Naive thymus-derived CD8-positive, alpha-beta T cell (primary cell): ENCODE measurements at regions not wholly inside any gene's neighbourhood (a gene's known extent, or its start where the extent isn't known, plus 50 kb on each side); places are given as distances from the start of the nearest gene placed in this dataset.

Experiments
- ATAC-seq, 2 donors: fragments of 150-1000 bp; cut with Tn5 transposase in 1 of 2; sonication (Bioruptor Pico), chemical (Tn5 transposase) in 1 of 2; 1 replicate in 1 of 2; 2 replicates in 1 of 2; pipeline ENCODE4 v1.10.0; 2021; ENCODE audit warnings: mild to moderate bottlenecking in 2 of 2, moderate library complexity in 2 of 2
- POLR2A ChIA-PET: fragments of 350-600 bp; sonication (Branson Sonifier 250); formaldehyde crosslinking; loops from one replicate; lab custom pipeline; 2021; ENCODE audit warnings: antibody characterized with exemption; lab: Charles Lee
- DNase-seq, 10 donors: peaks; one replicate each; pipeline versions ENCODE4 v3.0.0 to v3.0.0-alpha.2; 2020 to 2022
- H3K27ac Mint-ChIP-seq, 10 donors: one replicate each; pipeline ENCODE4 v1.8.0; 2020 to 2022; ENCODE audit warnings: mild to moderate bottlenecking in 10 of 10, mixed read lengths in 10 of 10, moderate library complexity in 4 of 10, inconsistent platforms in 1 of 10
- H3K27me3 Mint-ChIP-seq, 5 donors: one replicate each; pipeline ENCODE4 v1.8.0; 2021 to 2022; ENCODE audit warnings: mixed read lengths in 5 of 5
- H3K36me3 Mint-ChIP-seq, 3 donors: one replicate each; pipeline ENCODE4 v1.8.0; 2020 to 2022; ENCODE audit warnings: mixed read lengths in 3 of 3, mild to moderate bottlenecking in 2 of 3, inconsistent platforms in 1 of 3
- H3K4me1 Mint-ChIP-seq, 4 donors: one replicate each; pipeline ENCODE4 v1.8.0; 2021 to 2022; ENCODE audit warnings: mixed read lengths in 4 of 4
- H3K4me3 Mint-ChIP-seq, 10 donors: one replicate each; pipeline ENCODE4 v1.8.0; 2020 to 2022; ENCODE audit warnings: mild to moderate bottlenecking in 10 of 10, mixed read lengths in 10 of 10, moderate library complexity in 6 of 10, inconsistent platforms in 1 of 10
- H3K9me3 Mint-ChIP-seq, 9 donors: one replicate each; pipeline ENCODE4 v1.8.0; 2020 to 2022; ENCODE audit warnings: mixed read lengths in 9 of 9, mild to moderate bottlenecking in 3 of 9, inconsistent platforms in 1 of 9, moderate library complexity in 1 of 9

GRCh38 chr2:120438301-120439066 is 92.5 kb downstream of the INHBB start:
- Mint-ChIP-seq H3K27ac (no peak overlapping the region), H3K4me3 (no peak overlapping the region), H3K4me1 (peaks cover 0 to 12% (median 8%) of the 10 kb centered on the region in 4 donors), H3K27me3 (peaks cover 15 to 56% (median 35%) of the 10 kb centered on the region in 5 donors), H3K9me3 (no peaks in the 10 kb centered on the region), H3K36me3 (no peaks in the 10 kb centered on the region)
- ATAC-seq (no peak), DNase-seq (no peak)
- POLR2A ChIA-PET: no interaction called here

GRCh38 chr2:120439067-120439368 is 93.1 kb downstream of the INHBB start:
- no peak overlapping the region for H3K4me3 Mint-ChIP-seq
- no peak overlapping the region for H3K27ac Mint-ChIP-seq
- peaks cover 17 to 61% (median 40%) of the 10 kb centered on the region in 5 donors for H3K27me3 Mint-ChIP-seq
- POLR2A ChIA-PET: no interaction called here
- DNase-seq (no peak), ATAC-seq (no peak)
- peaks cover 0 to 14% (median 8%) of the 10 kb centered on the region in 4 donors for H3K4me1 Mint-ChIP-seq
- no peaks in the 10 kb centered on the region for H3K9me3 Mint-ChIP-seq
- no peaks in the 10 kb centered on the region for H3K36me3 Mint-ChIP-seq

- Mint-ChIP-seq H3K27ac (no peak overlapping the region), H3K4me3 (no peak overlapping the region), H3K36me3 (no peaks in the 10 kb centered on the region), H3K4me1 (peaks cover 0 to 14% (median 8%) of the 10 kb centered on the region in 4 donors), H3K9me3 (no peaks in the 10 kb centered on the region), H3K27me3 (peaks cover 22 to 69% (median 46%) of the 10 kb centered on the region in 5 donors)
- ATAC-seq (no peak), DNase-seq (no peak)
- POLR2A ChIA-PET: no interaction called here
These were observed 93.9 kb downstream of the INHBB start for GRCh38 chr2:120439637-120440384.

- POLR2A ChIA-PET: no interaction called here
- DNase-seq: no peak
- Mint-ChIP-seq H3K9me3 (no peaks in the 10 kb centered on the region), H3K27ac (no peak overlapping the region), H3K4me3 (peak overlapping the region in 1 of 10 donors; percentile 19), H3K27me3 (peaks cover 22 to 74% (median 46%) of the 10 kb centered on the region in 5 donors), H3K4me1 (peaks cover 0 to 14% (median 8%) of the 10 kb centered on the region in 4 donors), H3K36me3 (no peaks in the 10 kb centered on the region)
- ATAC-seq: no peak
These were observed 94.8 kb downstream of the INHBB start for GRCh38 chr2:120440521-120441350.

GRCh38 chr2:120441351-120441700 is 95.4 kb downstream of the INHBB start:
- no peak overlapping the region for H3K27ac Mint-ChIP-seq
- POLR2A ChIA-PET: no interaction called here
- DNase-seq (no peak), ATAC-seq (no peak)
- peaks cover 22 to 79% (median 49%) of the 10 kb centered on the region in 5 donors for H3K27me3 Mint-ChIP-seq
- H3K9me3 Mint-ChIP-seq: no peaks in the 10 kb centered on the region
- H3K4me3 Mint-ChIP-seq: peak overlapping the region in 1 of 10 donors; percentile 81
- peaks cover 0 to 14% (median 8%) of the 10 kb centered on the region in 4 donors for H3K4me1 Mint-ChIP-seq
- H3K36me3 Mint-ChIP-seq: no peaks in the 10 kb centered on the region

- H3K36me3 Mint-ChIP-seq: no peaks in the 10 kb centered on the region
- H3K4me1 Mint-ChIP-seq: peaks cover 0 to 14% (median 8%) of the 10 kb centered on the region in 4 donors
- H3K4me3 Mint-ChIP-seq: peak overlapping the region; percentile 34 to 81 (median 67)
- DNase-seq: no peak
- ATAC-seq: peak in 1 of 2 donors; percentile 28
- POLR2A ChIA-PET: no interaction called here
- H3K27me3 Mint-ChIP-seq: peaks cover 20 to 76% (median 49%) of the 10 kb centered on the region in 5 donors
- no peak overlapping the region for H3K27ac Mint-ChIP-seq
- H3K9me3 Mint-ChIP-seq: no peaks in the 10 kb centered on the region
These were observed 96.0 kb downstream of the INHBB start for GRCh38 chr2:120441744-120442471.

GRCh38 chr2:120442541-120442922 is 96.6 kb downstream of the INHBB start:
- Mint-ChIP-seq H3K36me3 (no peaks in the 10 kb centered on the region), H3K4me1 (peaks cover 0 to 14% (median 8%) of the 10 kb centered on the region in 4 donors), H3K27me3 (peaks cover 20 to 74% (median 49%) of the 10 kb centered on the region in 5 donors), H3K9me3 (no peaks in the 10 kb centered on the region), H3K27ac (no peak overlapping the region), H3K4me3 (peak overlapping the region; percentile 47 to 81 (median 68))
- POLR2A ChIA-PET: no interaction called here
- DNase-seq (no peak), ATAC-seq (peak in 1 of 2 donors; percentile 7)

GRCh38 chr2:120442923-120443571 is 97.1 kb downstream of the INHBB start:
- no peaks in the 10 kb centered on the region for H3K36me3 Mint-ChIP-seq
- H3K27ac Mint-ChIP-seq: peak overlapping the region in 1 of 10 donors; percentile 88
- H3K27me3 Mint-ChIP-seq: peaks cover 20 to 74% (median 48%) of the 10 kb centered on the region in 5 donors
- H3K4me1 Mint-ChIP-seq: peaks cover 0 to 14% (median 8%) of the 10 kb centered on the region in 4 donors
- ATAC-seq: peak; percentile 69 to 72
- H3K4me3 Mint-ChIP-seq: peak overlapping the region; percentile 64 to 81 (median 70)
- POLR2A ChIA-PET: interaction anchor here (0.6 kb wide), 1 partner anchor 131 kb away, joined by 3 read pairs; no protein-coding TSS in a partner anchor
- DNase-seq: peak in 4 of 10 donors; percentile 10 to 26 (median 16)
- no peaks in the 10 kb centered on the region for H3K9me3 Mint-ChIP-seq

- DNase-seq: no peak
- Mint-ChIP-seq H3K27ac (no peak overlapping the region), H3K4me1 (peaks cover 0 to 14% (median 8%) of the 10 kb centered on the region in 4 donors), H3K36me3 (no peaks in the 10 kb centered on the region), H3K9me3 (no peaks in the 10 kb centered on the region), H3K27me3 (peaks cover 18 to 70% (median 45%) of the 10 kb centered on the region in 5 donors), H3K4me3 (peak overlapping the region in 2 of 10 donors; percentile 69 to 81)
- POLR2A ChIA-PET: no interaction called here
- ATAC-seq: no peak
These were observed 98.0 kb downstream of the INHBB start for GRCh38 chr2:120443946-120444345.

- no peak overlapping the region for H3K27ac Mint-ChIP-seq
- POLR2A ChIA-PET: no interaction called here
These were observed 98.8 kb downstream of the INHBB start for GRCh38 chr2:120444691-120445240.

GRCh38 chr2:120445449-120446143 is 99.7 kb downstream of the INHBB start:
- Mint-ChIP-seq H3K9me3 (no peaks in the 10 kb centered on the region), H3K4me1 (peaks cover 0 to 12% (median 8%) of the 10 kb centered on the region in 4 donors), H3K27ac (no peak overlapping the region), H3K36me3 (no peaks in the 10 kb centered on the region), H3K27me3 (peaks cover 14 to 53% (median 38%) of the 10 kb centered on the region in 5 donors), H3K4me3 (no peak overlapping the region)
- no peak for DNase-seq
- POLR2A ChIA-PET: no interaction called here
- ATAC-seq: no peak

More at GRCh38 chr2:120444691-120445240, 98.8 kb downstream of the INHBB start:
- Mint-ChIP-seq H3K4me1 (peaks cover 0 to 14% (median 8%) of the 10 kb centered on the region in 4 donors), H3K27me3 (peaks cover 18 to 61% (median 41%) of the 10 kb centered on the region in 5 donors), H3K9me3 (no peaks in the 10 kb centered on the region), H3K4me3 (peak overlapping the region in 1 of 10 donors; percentile 56), H3K36me3 (no peaks in the 10 kb centered on the region)
- DNase-seq: no peak
- no peak for ATAC-seq
